ENCODE measurements at regions not wholly inside any gene's neighbourhood (a gene's known extent, or its start where the extent isn't known, plus 50 kb on each side); places are given as distances from the start of the nearest gene placed in this dataset.

- no peaks in the 10 kb centered on the region for H3K36me3 Mint-ChIP-seq
- peaks cover 7 to 12% of the 10 kb centered on the region in 2 donors for H3K27me3 Mint-ChIP-seq
- CTCF ChIA-PET: no interaction called here
- H3K27ac Mint-ChIP-seq: no peak overlapping the region
- no peak overlapping the region for H3K27ac ChIP-seq (ENCODE audit: low read length)
- no peak for ATAC-seq (replicated peaks in 1 of 4)
- H3K4me1 ChIP-seq (ENCODE audit: control insufficient read depth in 1 of 2, extremely low read depth in 1 of 2, insufficient read depth in 2 of 2, low read length in 2 of 2): no peaks in the 10 kb centered on the region
- POLR2A ChIA-PET: no interaction called here
- H3K9me3 ChIP-seq: no peaks in the 10 kb centered on the region
- no peak for DNase-seq
- H3K36me3 ChIP-seq (ENCODE audit: control insufficient read depth in 2 of 2, extremely low read depth in 1 of 2, insufficient read depth in 1 of 2, low read length in 1 of 2): no peaks in the 10 kb centered on the region
- H3K4me3 Mint-ChIP-seq: no peak overlapping the region
- 0% methylated on average over 1 of the region's 4 CpGs for WGBS (ENCODE audit: insufficient coverage)
- H3K27me3 ChIP-seq (replicated peaks in 1 of 2; ENCODE audit: control insufficient read depth in 2 of 2, extremely low read depth in 1 of 2, insufficient read depth in 2 of 2, low read length in 1 of 2): no peaks in the 10 kb centered on the region
- H3K4me3 ChIP-seq (ENCODE audit: control insufficient read depth in 1 of 2, extremely low read depth in 1 of 2, low read length in 1 of 2): no peak overlapping the region
- H3K9me3 Mint-ChIP-seq: peaks cover 0 to 5% (median 0%) of the 10 kb centered on the region in 3 donors
- H3K4me1 Mint-ChIP-seq: no peaks in the 10 kb centered on the region
Measured at GRCh38 chr3:135851201-135852081, 114.1 kb upstream of the PPP2R3A start.

- no peak for ATAC-seq (replicated peaks in 1 of 4)
- H3K4me3 ChIP-seq (ENCODE audit: control insufficient read depth in 1 of 2, extremely low read depth in 1 of 2, low read length in 1 of 2): no peak overlapping the region
- Mint-ChIP-seq H3K4me1 (no peaks in the 10 kb centered on the region), H3K36me3 (no peaks in the 10 kb centered on the region), H3K27me3 (peaks cover 7 to 12% of the 10 kb centered on the region in 2 donors), H3K4me3 (no peak overlapping the region), H3K27ac (no peak overlapping the region), H3K9me3 (no peaks in the 10 kb centered on the region)
- WGBS (ENCODE audit: insufficient coverage): no CpG with 5 or more reads among the region's 2 CpGs
- no peaks in the 10 kb centered on the region for H3K36me3 ChIP-seq (ENCODE audit: control insufficient read depth in 2 of 2, extremely low read depth in 1 of 2, insufficient read depth in 1 of 2, low read length in 1 of 2)
- H3K27me3 ChIP-seq (replicated peaks in 1 of 2; ENCODE audit: control insufficient read depth in 2 of 2, extremely low read depth in 1 of 2, insufficient read depth in 2 of 2, low read length in 1 of 2): no peaks in the 10 kb centered on the region
- POLR2A ChIA-PET: no interaction called here
- H3K9me3 ChIP-seq: no peaks in the 10 kb centered on the region
- no peak overlapping the region for H3K27ac ChIP-seq (ENCODE audit: low read length)
- CTCF ChIA-PET: no interaction called here
- DNase-seq: no peak
- no peaks in the 10 kb centered on the region for H3K4me1 ChIP-seq (ENCODE audit: control insufficient read depth in 1 of 2, extremely low read depth in 1 of 2, insufficient read depth in 2 of 2, low read length in 2 of 2)
Measured at GRCh38 chr3:135853981-135854380, 111.5 kb upstream of the PPP2R3A start.

- Histone ChIP-seq H3K4me3 (ENCODE audit: control insufficient read depth in 1 of 2, extremely low read depth in 1 of 2, low read length in 1 of 2) (no peak overlapping the region), H3K4me1 (ENCODE audit: control insufficient read depth in 1 of 2, extremely low read depth in 1 of 2, insufficient read depth in 2 of 2, low read length in 2 of 2) (no peaks in the 10 kb centered on the region), H3K9me3 (no peaks in the 10 kb centered on the region), H3K27me3 (replicated peaks in 1 of 2; ENCODE audit: control insufficient read depth in 2 of 2, extremely low read depth in 1 of 2, insufficient read depth in 2 of 2, low read length in 1 of 2) (no peaks in the 10 kb centered on the region), H3K36me3 (ENCODE audit: control insufficient read depth in 2 of 2, extremely low read depth in 1 of 2, insufficient read depth in 1 of 2, low read length in 1 of 2) (no peaks in the 10 kb centered on the region), H3K27ac (ENCODE audit: low read length) (no peak overlapping the region)
- ChIA-PET CTCF (no interaction called here), POLR2A (no interaction called here)
- Mint-ChIP-seq H3K4me1 (no peaks in the 10 kb centered on the region), H3K27me3 (peaks cover 3 to 4% of the 10 kb centered on the region in 2 donors), H3K9me3 (no peaks in the 10 kb centered on the region), H3K36me3 (no peaks in the 10 kb centered on the region), H3K27ac (no peak overlapping the region), H3K4me3 (no peak overlapping the region)
- ATAC-seq (replicated peaks in 1 of 4) (no peak), DNase-seq (no peak)
- 82% methylated on average over 1 of the region's 2 CpGs for WGBS (ENCODE audit: insufficient coverage)
Measured at GRCh38 chr3:135860761-135861160, 104.8 kb upstream of the PPP2R3A start.

GRCh38 chr3:135862361-135862760 is 103.2 kb upstream of the PPP2R3A start:
- POLR2A ChIA-PET: no interaction called here
- Histone ChIP-seq H3K36me3 (ENCODE audit: control insufficient read depth in 2 of 2, extremely low read depth in 1 of 2, insufficient read depth in 1 of 2, low read length in 1 of 2) (no peaks in the 10 kb centered on the region), H3K27me3 (replicated peaks in 1 of 2; ENCODE audit: control insufficient read depth in 2 of 2, extremely low read depth in 1 of 2, insufficient read depth in 2 of 2, low read length in 1 of 2) (no peaks in the 10 kb centered on the region), H3K4me1 (ENCODE audit: control insufficient read depth in 1 of 2, extremely low read depth in 1 of 2, insufficient read depth in 2 of 2, low read length in 2 of 2) (no peaks in the 10 kb centered on the region), H3K27ac (ENCODE audit: low read length) (no peak overlapping the region), H3K9me3 (no peaks in the 10 kb centered on the region), H3K4me3 (ENCODE audit: control insufficient read depth in 1 of 2, extremely low read depth in 1 of 2, low read length in 1 of 2) (no peak overlapping the region)
- no peak overlapping the region for H3K4me3 Mint-ChIP-seq
- no CpG with 5 or more reads among the region's 1 CpG for whole genome bisulfite sequencing (ENCODE audit: insufficient coverage)
- ATAC-seq (replicated peaks in 1 of 4) (no peak), DNase-seq (no peak)
- no peak overlapping the region for H3K27ac Mint-ChIP-seq
- H3K4me1 Mint-ChIP-seq: no peaks in the 10 kb centered on the region
- H3K9me3 Mint-ChIP-seq: peaks cover 0 to 10% (median 4%) of the 10 kb centered on the region in 3 donors
- H3K36me3 Mint-ChIP-seq: no peaks in the 10 kb centered on the region
- CTCF ChIA-PET: no interaction called here
- peaks cover 3 to 4% of the 10 kb centered on the region in 2 donors for H3K27me3 Mint-ChIP-seq

- Histone ChIP-seq H3K9me3 (no peaks in the 10 kb centered on the region), H3K4me3 (ENCODE audit: control insufficient read depth in 1 of 2, extremely low read depth in 1 of 2, low read length in 1 of 2) (no peak overlapping the region), H3K36me3 (ENCODE audit: control insufficient read depth in 2 of 2, extremely low read depth in 1 of 2, insufficient read depth in 1 of 2, low read length in 1 of 2) (no peaks in the 10 kb centered on the region), H3K27me3 (replicated peaks in 1 of 2; ENCODE audit: control insufficient read depth in 2 of 2, extremely low read depth in 1 of 2, insufficient read depth in 2 of 2, low read length in 1 of 2) (no peaks in the 10 kb centered on the region), H3K27ac (ENCODE audit: low read length) (no peak overlapping the region), H3K4me1 (ENCODE audit: control insufficient read depth in 1 of 2, extremely low read depth in 1 of 2, insufficient read depth in 2 of 2, low read length in 2 of 2) (no peaks in the 10 kb centered on the region)
- Mint-ChIP-seq H3K4me3 (no peak overlapping the region), H3K36me3 (no peaks in the 10 kb centered on the region), H3K27ac (no peak overlapping the region), H3K9me3 (peaks cover 0 to 10% (median 5%) of the 10 kb centered on the region in 3 donors), H3K4me1 (no peaks in the 10 kb centered on the region), H3K27me3 (peaks cover 3 to 4% of the 10 kb centered on the region in 2 donors)
- ChIA-PET POLR2A (no interaction called here), CTCF (no interaction called here)
- 50% methylated on average over 1 of the region's 1 CpG for whole genome bisulfite sequencing (ENCODE audit: insufficient coverage)
- no peak for ATAC-seq (replicated peaks in 1 of 4)
- no peak for DNase-seq
Measured at GRCh38 chr3:135864060-135864459, 101.5 kb upstream of the PPP2R3A start.

- H3K9me3 Mint-ChIP-seq: peaks cover 0 to 10% (median 5%) of the 10 kb centered on the region in 3 donors
- Histone ChIP-seq H3K4me1 (ENCODE audit: control insufficient read depth in 1 of 2, extremely low read depth in 1 of 2, insufficient read depth in 2 of 2, low read length in 2 of 2) (no peaks in the 10 kb centered on the region), H3K27ac (ENCODE audit: low read length) (no peak overlapping the region), H3K4me3 (ENCODE audit: control insufficient read depth in 1 of 2, extremely low read depth in 1 of 2, low read length in 1 of 2) (no peak overlapping the region), H3K36me3 (ENCODE audit: control insufficient read depth in 2 of 2, extremely low read depth in 1 of 2, insufficient read depth in 1 of 2, low read length in 1 of 2) (no peaks in the 10 kb centered on the region), H3K27me3 (replicated peaks in 1 of 2; ENCODE audit: control insufficient read depth in 2 of 2, extremely low read depth in 1 of 2, insufficient read depth in 2 of 2, low read length in 1 of 2) (no peaks in the 10 kb centered on the region), H3K9me3 (no peaks in the 10 kb centered on the region)
- H3K27me3 Mint-ChIP-seq: peaks cover 3 to 4% of the 10 kb centered on the region in 2 donors
- CTCF ChIA-PET: no interaction called here
- POLR2A ChIA-PET: no interaction called here
- H3K4me1 Mint-ChIP-seq: no peaks in the 10 kb centered on the region
- DNase-seq (no peak), ATAC-seq (replicated peaks in 1 of 4) (no peak)
- H3K4me3 Mint-ChIP-seq: no peak overlapping the region
- no peaks in the 10 kb centered on the region for H3K36me3 Mint-ChIP-seq
- H3K27ac Mint-ChIP-seq: no peak overlapping the region
Measured at GRCh38 chr3:135865085-135865484, 100.4 kb upstream of the PPP2R3A start.
